Nephron progenitor cell (in vitro differentiated cells): ENCODE measurements at regions not wholly inside any gene's neighbourhood (a gene's known extent, or its start where the extent isn't known, plus 50 kb on each side); places are given as distances from the start of the nearest gene placed in this dataset.

Experiments used
- DNase-seq: peaks from one replicate; pipeline ENCODE4 v3.0.0; 2021
- H3K27ac Mint-ChIP-seq: 2 replicates; pipeline ENCODE4 v1.8.0; 2021; ENCODE audit warnings: mild to moderate bottlenecking, moderate library complexity, mixed read lengths
- H3K27me3 Mint-ChIP-seq: 2 replicates; pipeline ENCODE4 v1.8.0; 2021; ENCODE audit warnings: mild to moderate bottlenecking, low read depth, mixed read lengths; ENCODE audit not compliant: poor library complexity
- H3K36me3 Mint-ChIP-seq: 2 replicates; pipeline ENCODE4 v1.8.0; 2021; ENCODE audit warnings: low read depth, mixed read lengths
- H3K4me1 Mint-ChIP-seq: 2 replicates; pipeline ENCODE4 v1.8.0; 2021; ENCODE audit warnings: mixed read lengths
- H3K4me3 Mint-ChIP-seq: 2 replicates; pipeline ENCODE4 v1.8.0; 2021; ENCODE audit warnings: mild to moderate bottlenecking, moderate library complexity, mixed read lengths
- H3K9me3 Mint-ChIP-seq: 2 replicates; pipeline ENCODE4 v1.8.0; 2021; ENCODE audit warnings: mild to moderate bottlenecking, moderate library complexity, mixed read lengths
- TF ChIP-seq, protein P1 (sequence below): fragments of 200-600 bp; sonication (generic); IDR thresholded peaks from 2 replicates; pipeline ENCODE4 v1.5.0; 2021; ENCODE audit warnings: antibody characterized with exemption

GRCh38 chr2:62440281-62440946 is 65.6 kb downstream of the TMEM17 start:
- Mint-ChIP-seq H3K36me3 (no peaks in the 10 kb centered on the region), H3K4me1 (no peaks in the 10 kb centered on the region), H3K27ac (no peak overlapping the region), H3K27me3 (peaks cover 10% of the 10 kb centered on the region), H3K9me3 (no peaks in the 10 kb centered on the region), H3K4me3 (no peak overlapping the region)
- TF ChIP-seq, protein P1, sequence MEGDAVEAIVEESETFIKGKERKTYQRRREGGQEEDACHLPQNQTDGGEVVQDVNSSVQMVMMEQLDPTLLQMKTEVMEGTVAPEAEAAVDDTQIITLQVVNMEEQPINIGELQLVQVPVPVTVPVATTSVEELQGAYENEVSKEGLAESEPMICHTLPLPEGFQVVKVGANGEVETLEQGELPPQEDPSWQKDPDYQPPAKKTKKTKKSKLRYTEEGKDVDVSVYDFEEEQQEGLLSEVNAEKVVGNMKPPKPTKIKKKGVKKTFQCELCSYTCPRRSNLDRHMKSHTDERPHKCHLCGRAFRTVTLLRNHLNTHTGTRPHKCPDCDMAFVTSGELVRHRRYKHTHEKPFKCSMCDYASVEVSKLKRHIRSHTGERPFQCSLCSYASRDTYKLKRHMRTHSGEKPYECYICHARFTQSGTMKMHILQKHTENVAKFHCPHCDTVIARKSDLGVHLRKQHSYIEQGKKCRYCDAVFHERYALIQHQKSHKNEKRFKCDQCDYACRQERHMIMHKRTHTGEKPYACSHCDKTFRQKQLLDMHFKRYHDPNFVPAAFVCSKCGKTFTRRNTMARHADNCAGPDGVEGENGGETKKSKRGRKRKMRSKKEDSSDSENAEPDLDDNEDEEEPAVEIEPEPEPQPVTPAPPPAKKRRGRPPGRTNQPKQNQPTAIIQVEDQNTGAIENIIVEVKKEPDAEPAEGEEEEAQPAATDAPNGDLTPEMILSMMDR, result no peak
- no peak for DNase-seq

DNA sequence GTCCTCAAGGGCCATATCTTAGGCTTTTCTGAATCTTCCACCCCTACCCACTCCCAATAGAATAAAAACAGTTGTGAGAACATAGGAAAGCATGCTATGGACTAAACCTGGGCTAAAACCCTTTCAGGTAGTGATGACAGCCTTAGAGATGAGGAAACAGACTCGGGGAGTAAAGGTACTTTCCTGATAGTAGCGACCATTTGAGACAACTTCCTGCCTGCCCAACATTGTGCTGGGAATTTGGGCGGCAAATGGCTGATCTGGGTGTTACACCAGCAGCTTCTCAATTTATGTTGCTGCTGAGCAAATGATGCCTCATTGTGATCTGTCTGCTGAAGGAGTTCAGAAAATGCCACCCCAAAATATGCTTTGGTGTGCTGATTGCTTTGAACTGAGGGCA is 66.6 kb downstream of the TMEM17 start:
- Mint-ChIP-seq H3K27me3 (peaks cover 16% of the 10 kb centered on the region), H3K27ac (no peak overlapping the region), H3K4me1 (no peaks in the 10 kb centered on the region), H3K36me3 (no peaks in the 10 kb centered on the region), H3K9me3 (no peaks in the 10 kb centered on the region), H3K4me3 (no peak overlapping the region)
- TF ChIP-seq, protein P1, result no peak
- DNase-seq, result no peak

GRCh38 chr2:62437785-62438184 is 68.2 kb downstream of the TMEM17 start:
- Mint-ChIP-seq H3K27me3 (peaks cover 22% of the 10 kb centered on the region), H3K9me3 (no peaks in the 10 kb centered on the region), H3K4me3 (no peak overlapping the region), H3K27ac (no peak overlapping the region), H3K4me1 (no peaks in the 10 kb centered on the region), H3K36me3 (no peaks in the 10 kb centered on the region)
- DNase-seq, result no peak
- TF ChIP-seq, protein P1, result no peak

- Mint-ChIP-seq H3K27me3 (peaks cover 21% of the 10 kb centered on the region), H3K9me3 (no peaks in the 10 kb centered on the region), H3K4me1 (no peaks in the 10 kb centered on the region), H3K36me3 (no peaks in the 10 kb centered on the region), H3K27ac (no peak overlapping the region), H3K4me3 (no peak overlapping the region)
- DNase-seq, result no peak
- TF ChIP-seq, protein P1, result no peak
Measured at GRCh38 chr2:62435720-62436119, 70.3 kb downstream of the TMEM17 start.

- Mint-ChIP-seq H3K27me3 (peaks cover 18% of the 10 kb centered on the region), H3K36me3 (no peaks in the 10 kb centered on the region), H3K27ac (no peak overlapping the region), H3K9me3 (peaks cover 5% of the 10 kb centered on the region), H3K4me1 (no peaks in the 10 kb centered on the region), H3K4me3 (no peak overlapping the region)
- TF ChIP-seq, protein P1, result no peak
- no peak for DNase-seq
Measured at GRCh38 chr2:62432407-62432806, 73.6 kb downstream of the TMEM17 start.

GRCh38 chr2:62431512-62431911 is 74.5 kb downstream of the TMEM17 start:
- Mint-ChIP-seq H3K9me3 (peaks cover 5% of the 10 kb centered on the region), H3K4me1 (peaks cover 3% of the 10 kb centered on the region), H3K36me3 (no peaks in the 10 kb centered on the region), H3K27ac (no peak overlapping the region), H3K4me3 (no peak overlapping the region), H3K27me3 (peaks cover 18% of the 10 kb centered on the region)
- DNase-seq, result no peak
- TF ChIP-seq, protein P1, result no peak
